ENCODE measurements at regions not wholly inside any gene's neighbourhood (a gene's known extent, or its start where the extent isn't known, plus 50 kb on each side); places are given as distances from the start of the nearest gene placed in this dataset.

- Mint-ChIP-seq H3K9me3 (peaks cover 7% of the 10 kb centered on the region), H3K27ac (no peak overlapping the region)
These were observed 200.3 kb downstream of the LMO4 start for GRCh38 chr1:87528754-87529517.

GRCh38 chr1:87530042-87530807 lies 201.5 kb downstream of the LMO4 start:
- H3K4me1 Mint-ChIP-seq: no peaks in the 10 kb centered on the region
- no peaks in the 10 kb centered on the region for H3K36me3 ChIP-seq (ENCODE audit: control insufficient read depth, insufficient read depth, low read length)
- H3K4me1 ChIP-seq (ENCODE audit: control insufficient read depth, insufficient read depth, low read length): no peaks in the 10 kb centered on the region
- no peaks in the 10 kb centered on the region for H3K36me3 Mint-ChIP-seq (ENCODE audit: low read depth)
- no peak for TF ChIP-seq CTCF (conservative IDR thresholded peaks at IDR 0.05)
- no peak overlapping the region for H3K4me3 Mint-ChIP-seq
- no peak overlapping the region for H3K4me3 ChIP-seq (ENCODE audit: low read length)
- DNase-seq: no peak
- H3K27ac Mint-ChIP-seq: no peak overlapping the region
- 93 to 96% methylated on average over 4 to 7 of the region's 7 CpGs for WGBS, 2 experiments (ENCODE audit: insufficient coverage in 1 of 2, insufficient read length in 1 of 2)
- no peaks in the 10 kb centered on the region for H3K27me3 ChIP-seq (ENCODE audit: control insufficient read depth, insufficient read depth, low read length, poor library complexity, severe bottlenecking)
- no peak overlapping the region for H3K27ac ChIP-seq (ENCODE audit: low read depth, low read length)
- peaks cover 7% of the 10 kb centered on the region for H3K9me3 Mint-ChIP-seq
- no peaks in the 10 kb centered on the region for H3K9me3 ChIP-seq (ENCODE audit: control insufficient read depth, low read length)
- no peaks in the 10 kb centered on the region for H3K27me3 Mint-ChIP-seq (ENCODE audit: insufficient read depth)
- H3K9ac ChIP-seq (ENCODE audit: extremely low read depth, low read length, poor library complexity, severe bottlenecking): no peak overlapping the region

More at GRCh38 chr1:87528754-87529517, 200.3 kb downstream of the LMO4 start:
- Mint-ChIP-seq H3K4me3 (no peak overlapping the region), H3K4me1 (peaks cover 6% of the 10 kb centered on the region), H3K36me3 (ENCODE audit: low read depth) (no peaks in the 10 kb centered on the region), H3K27me3 (ENCODE audit: insufficient read depth) (no peaks in the 10 kb centered on the region)
- no peaks in the 10 kb centered on the region for H3K9me3 ChIP-seq (ENCODE audit: control insufficient read depth, low read length)
- TF ChIP-seq CTCF (conservative IDR thresholded peaks at IDR 0.05): no peak
- no peak for DNase-seq
- 96% methylated on average over 9 to 33 of the region's 33 CpGs for WGBS, 2 experiments (ENCODE audit: insufficient coverage in 1 of 2, insufficient read length in 1 of 2)
- peaks cover 5% of the 10 kb centered on the region for H3K4me1 ChIP-seq (ENCODE audit: control insufficient read depth, insufficient read depth, low read length)
- no peaks in the 10 kb centered on the region for H3K36me3 ChIP-seq (ENCODE audit: control insufficient read depth, insufficient read depth, low read length)
- no peak overlapping the region for H3K9ac ChIP-seq (ENCODE audit: extremely low read depth, low read length, poor library complexity, severe bottlenecking)
- H3K27ac ChIP-seq (ENCODE audit: low read depth, low read length): no peak overlapping the region
- no peak overlapping the region for H3K4me3 ChIP-seq (ENCODE audit: low read length)
- no peaks in the 10 kb centered on the region for H3K27me3 ChIP-seq (ENCODE audit: control insufficient read depth, insufficient read depth, low read length, poor library complexity, severe bottlenecking)

- peaks cover 10% of the 10 kb centered on the region for H3K4me1 Mint-ChIP-seq
- WGBS, 2 experiments (ENCODE audit: insufficient coverage in 1 of 2, insufficient read length in 1 of 2): 88 to 92% methylated on average over 1 of the region's 1 CpG
- Histone ChIP-seq H3K27me3 (ENCODE audit: control insufficient read depth, insufficient read depth, low read length, poor library complexity, severe bottlenecking) (no peaks in the 10 kb centered on the region), H3K4me3 (ENCODE audit: low read length) (no peak overlapping the region), H3K36me3 (ENCODE audit: control insufficient read depth, insufficient read depth, low read length) (no peaks in the 10 kb centered on the region), H3K4me1 (ENCODE audit: control insufficient read depth, insufficient read depth, low read length) (peaks cover 4% of the 10 kb centered on the region), H3K27ac (ENCODE audit: low read depth, low read length) (no peak overlapping the region), H3K9me3 (ENCODE audit: control insufficient read depth, low read length) (no peaks in the 10 kb centered on the region), H3K9ac (ENCODE audit: extremely low read depth, low read length, poor library complexity, severe bottlenecking) (no peak overlapping the region)
- peaks cover 9% of the 10 kb centered on the region for H3K9me3 Mint-ChIP-seq
- H3K36me3 Mint-ChIP-seq (ENCODE audit: low read depth): no peaks in the 10 kb centered on the region
- no peak overlapping the region for H3K4me3 Mint-ChIP-seq
- no peaks in the 10 kb centered on the region for H3K27me3 Mint-ChIP-seq (ENCODE audit: insufficient read depth)
- TF ChIP-seq CTCF (conservative IDR thresholded peaks at IDR 0.05): no peak
- no peak overlapping the region for H3K27ac Mint-ChIP-seq
- DNase-seq: no peak
These were observed 206.9 kb downstream of the LMO4 start for GRCh38 chr1:87535551-87535950.
